H1 (cell line): ENCODE measurements at regions not wholly inside any gene's neighbourhood (a gene's known extent, or its start where the extent isn't known, plus 50 kb on each side); places are given as distances from the start of the nearest gene placed in this dataset.

Experiments used
- ATF3 ChIP-seq: IDR thresholded peaks from 2 replicates; pipeline ENCODE4 v1.6.1; 2011; ENCODE audit warnings: low read depth, mild to moderate bottlenecking, low read length; ENCODE audit not compliant: insufficient read depth
- CHD7 ChIP-seq: fragments of 300-600 bp; sonication (generic); IDR thresholded peaks from 2 replicates; pipeline ENCODE4 v1.7.1; 2012; ENCODE audit warnings: low read length, moderate library complexity, mild to moderate bottlenecking, inconsistent platforms; ENCODE audit not compliant: insufficient replicate concordance
- CTBP2 ChIP-seq: IDR thresholded peaks from 2 replicates; pipeline ENCODE4 v1.7.0; 2011; ENCODE audit warnings: borderline replicate concordance, mild to moderate bottlenecking, moderate library complexity, mixed read lengths, low read length; ENCODE audit not compliant: insufficient read depth, insufficient read length
- E2F6 ChIP-seq: IDR thresholded peaks from 2 replicates; pipeline ENCODE4 v1.6.1; 2012; ENCODE audit warnings: inconsistent platforms
- FOSL1 ChIP-seq: IDR thresholded peaks from 2 replicates; pipeline ENCODE4 v1.6.1; 2011; ENCODE audit warnings: mild to moderate bottlenecking, low read depth, low read length, moderate library complexity; ENCODE audit not compliant: insufficient read depth
- TCF12 ChIP-seq: IDR thresholded peaks from 2 replicates; pipeline ENCODE4 v1.6.1; 2011; ENCODE audit warnings: low read depth, mild to moderate bottlenecking, low read length

GRCh38 chr11:110947096-110947495, 234.9 kb upstream of the ARHGAP20 start (continued):
- no peak for TF ChIP-seq CHD7
- TF ChIP-seq TCF12 = no peak
- no peak for TF ChIP-seq CTBP2
- TF ChIP-seq FOSL1 = no peak
- TF ChIP-seq ATF3 = no peak
- TF ChIP-seq E2F6 = no peak
- TF ChIP-seq, all 59 proteins: peak for 0
